ENCODE measurements at regions not wholly inside any gene's neighbourhood (a gene's known extent, or its start where the extent isn't known, plus 50 kb on each side); places are given as distances from the start of the nearest gene placed in this dataset.
"Not testable (repeated sequence)": the region's sequence is repeated elsewhere in the genome, so short reads cannot be mapped to it uniquely, and the experiment has no call there.

- not testable (repeated sequence) for DNase-seq (ENCODE audit: low spot score); H3K36me3 Mint-ChIP-seq (ENCODE audit: low read depth); H3F3A ChIP-seq (replicated peaks; ENCODE audit: low read depth); H3K4me3 ChIP-seq; H3K36me3 ChIP-seq (ENCODE audit: insufficient read depth); H3K4me2 ChIP-seq; H3K4me3 Mint-ChIP-seq; ATAC-seq; H3K27me3 ChIP-seq (ENCODE audit: insufficient read depth); H3K79me2 ChIP-seq (replicated peaks; ENCODE audit: insufficient read depth); H3K4me1 ChIP-seq (ENCODE audit: insufficient read depth); H2AFZ ChIP-seq; H3K27me3 Mint-ChIP-seq (ENCODE audit: insufficient read depth, low read depth, poor library complexity); H3K4me1 Mint-ChIP-seq; H3K27ac ChIP-seq (ENCODE audit: low read depth); H4K20me1 ChIP-seq (replicated peaks; ENCODE audit: insufficient read depth); H3K27ac Mint-ChIP-seq
- H3K9me3 Mint-ChIP-seq, result peaks cover 15% of the 10 kb centered on the region
- peaks cover 21% of the 10 kb centered on the region for H3K9me2 ChIP-seq (ENCODE audit: insufficient read depth)
These were observed 74.4 kb upstream of the TBC1D5 start for GRCh38 chr3:17816839-17817238.

DNA sequence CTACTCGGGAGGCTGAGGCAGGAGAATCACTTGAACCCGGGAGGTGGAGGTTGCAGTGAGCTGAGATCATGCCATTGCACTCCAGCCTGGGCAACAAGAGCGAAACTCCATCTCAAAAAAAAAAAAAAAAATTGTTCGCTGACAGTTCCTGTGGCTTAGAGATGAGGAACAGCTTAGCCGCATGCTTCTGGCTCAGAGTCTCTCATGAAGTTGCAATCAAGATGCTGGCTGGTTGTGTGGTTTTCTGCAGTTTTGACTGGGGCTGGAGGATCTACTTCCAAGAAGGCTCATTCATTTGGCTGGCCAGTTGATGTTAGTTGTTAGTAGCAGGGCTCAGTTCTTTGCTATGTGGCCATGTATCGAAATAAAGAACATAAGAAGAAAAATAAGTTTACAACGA, 69.9 kb upstream of the TBC1D5 start:
- H3K27ac ChIP-seq (ENCODE audit: low read depth); H3K79me2 ChIP-seq (replicated peaks; ENCODE audit: insufficient read depth); H3K36me3 ChIP-seq (ENCODE audit: insufficient read depth); H3K27me3 ChIP-seq (ENCODE audit: insufficient read depth); H3F3A ChIP-seq (replicated peaks; ENCODE audit: low read depth); H3K36me3 Mint-ChIP-seq (ENCODE audit: low read depth); DNase-seq (ENCODE audit: low spot score); H3K4me2 ChIP-seq; H3K27me3 Mint-ChIP-seq (ENCODE audit: insufficient read depth, low read depth, poor library complexity); H3K4me1 ChIP-seq (ENCODE audit: insufficient read depth); H3K27ac Mint-ChIP-seq; ATAC-seq; H2AFZ ChIP-seq; H3K4me1 Mint-ChIP-seq; H3K4me3 Mint-ChIP-seq; H4K20me1 ChIP-seq (replicated peaks; ENCODE audit: insufficient read depth); H3K4me3 ChIP-seq: not testable (repeated sequence)
- H3K9me3 Mint-ChIP-seq, result peaks cover 11% of the 10 kb centered on the region; the same call in 2 of the 3 replicates
- H3K9me2 ChIP-seq (ENCODE audit: insufficient read depth), result peaks cover 17% of the 10 kb centered on the region

DNA sequence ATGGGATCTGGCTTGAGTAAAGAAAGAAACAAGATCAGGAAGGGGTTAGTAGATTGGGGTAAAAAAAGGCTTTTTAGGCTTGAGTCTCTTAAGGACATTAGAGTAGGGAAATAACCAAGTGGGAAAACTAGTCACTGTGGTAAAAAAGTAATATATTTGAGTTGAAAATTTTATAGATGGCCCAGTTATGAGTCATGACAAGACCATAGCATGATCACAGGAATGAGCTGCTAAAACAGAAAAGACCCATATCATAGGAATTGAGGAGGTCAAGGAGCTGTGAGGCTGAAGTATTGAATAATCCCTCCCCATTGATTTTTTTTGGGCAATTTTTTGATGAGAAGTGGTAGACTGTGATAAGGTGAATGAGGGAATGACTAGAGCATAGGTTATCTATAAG, 69.2 kb upstream of the TBC1D5 start:
- Histone ChIP-seq H4K20me1 (replicated peaks; ENCODE audit: insufficient read depth) (no peaks in the 10 kb centered on the region), H3K4me1 (ENCODE audit: insufficient read depth) (no peaks in the 10 kb centered on the region), H3K9me2 (ENCODE audit: insufficient read depth) (peaks cover 13% of the 10 kb centered on the region), H3F3A (replicated peaks; ENCODE audit: low read depth) (no peaks in the 10 kb centered on the region), H3K27ac (ENCODE audit: low read depth) (no peak overlapping the region), H3K4me3 (no peak overlapping the region), H3K27me3 (ENCODE audit: insufficient read depth) (no peaks in the 10 kb centered on the region), H3K79me2 (replicated peaks; ENCODE audit: insufficient read depth) (no peaks in the 10 kb centered on the region), H3K36me3 (ENCODE audit: insufficient read depth) (no peaks in the 10 kb centered on the region), H2AFZ (no peak overlapping the region), H3K4me2 (no peak overlapping the region)
- H3K4me3 Mint-ChIP-seq, result no peak overlapping the region
- peaks cover 5% of the 10 kb centered on the region; the same call in 2 of the 3 replicates for H3K4me1 Mint-ChIP-seq
- H3K27ac Mint-ChIP-seq, result no peak overlapping the region
- H3K36me3 Mint-ChIP-seq (ENCODE audit: low read depth), result no peaks in the 10 kb centered on the region
- peaks cover 6% of the 10 kb centered on the region; the same call in 1 of the 3 replicates for H3K9me3 Mint-ChIP-seq
- no peaks in the 10 kb centered on the region for H3K27me3 Mint-ChIP-seq (ENCODE audit: insufficient read depth, low read depth, poor library complexity)
- DNase-seq (ENCODE audit: low spot score) (no peak), ATAC-seq (no peak)
- TF ChIP-seq CREB1 (CRISPR knock-in tag; IDR thresholded peaks at IDR 0.05; ENCODE audit: low read depth) (no peak), EZH2phosphoT487 (IDR thresholded peaks at IDR 0.05; ENCODE audit: unreplicated experiment) (no peak), ZNF114 (CRISPR knock-in tag; IDR thresholded peaks at IDR 0.05) (no peak), JUNB (IDR thresholded peaks at IDR 0.05; ENCODE audit: unreplicated experiment) (no peak), STAT1 (IDR thresholded peaks at IDR 0.05; ENCODE audit: unreplicated experiment) (no peak), EZH2 (IDR thresholded peaks at IDR 0.05; ENCODE audit: low read depth, unreplicated experiment) (no peak), REST (IDR thresholded peaks at IDR 0.05; ENCODE audit: unreplicated experiment) (no peak), POLR2AphosphoS5 (IDR thresholded peaks at IDR 0.05; ENCODE audit: low read depth) (no peak)
- TF ChIP-seq, protein P1, sequence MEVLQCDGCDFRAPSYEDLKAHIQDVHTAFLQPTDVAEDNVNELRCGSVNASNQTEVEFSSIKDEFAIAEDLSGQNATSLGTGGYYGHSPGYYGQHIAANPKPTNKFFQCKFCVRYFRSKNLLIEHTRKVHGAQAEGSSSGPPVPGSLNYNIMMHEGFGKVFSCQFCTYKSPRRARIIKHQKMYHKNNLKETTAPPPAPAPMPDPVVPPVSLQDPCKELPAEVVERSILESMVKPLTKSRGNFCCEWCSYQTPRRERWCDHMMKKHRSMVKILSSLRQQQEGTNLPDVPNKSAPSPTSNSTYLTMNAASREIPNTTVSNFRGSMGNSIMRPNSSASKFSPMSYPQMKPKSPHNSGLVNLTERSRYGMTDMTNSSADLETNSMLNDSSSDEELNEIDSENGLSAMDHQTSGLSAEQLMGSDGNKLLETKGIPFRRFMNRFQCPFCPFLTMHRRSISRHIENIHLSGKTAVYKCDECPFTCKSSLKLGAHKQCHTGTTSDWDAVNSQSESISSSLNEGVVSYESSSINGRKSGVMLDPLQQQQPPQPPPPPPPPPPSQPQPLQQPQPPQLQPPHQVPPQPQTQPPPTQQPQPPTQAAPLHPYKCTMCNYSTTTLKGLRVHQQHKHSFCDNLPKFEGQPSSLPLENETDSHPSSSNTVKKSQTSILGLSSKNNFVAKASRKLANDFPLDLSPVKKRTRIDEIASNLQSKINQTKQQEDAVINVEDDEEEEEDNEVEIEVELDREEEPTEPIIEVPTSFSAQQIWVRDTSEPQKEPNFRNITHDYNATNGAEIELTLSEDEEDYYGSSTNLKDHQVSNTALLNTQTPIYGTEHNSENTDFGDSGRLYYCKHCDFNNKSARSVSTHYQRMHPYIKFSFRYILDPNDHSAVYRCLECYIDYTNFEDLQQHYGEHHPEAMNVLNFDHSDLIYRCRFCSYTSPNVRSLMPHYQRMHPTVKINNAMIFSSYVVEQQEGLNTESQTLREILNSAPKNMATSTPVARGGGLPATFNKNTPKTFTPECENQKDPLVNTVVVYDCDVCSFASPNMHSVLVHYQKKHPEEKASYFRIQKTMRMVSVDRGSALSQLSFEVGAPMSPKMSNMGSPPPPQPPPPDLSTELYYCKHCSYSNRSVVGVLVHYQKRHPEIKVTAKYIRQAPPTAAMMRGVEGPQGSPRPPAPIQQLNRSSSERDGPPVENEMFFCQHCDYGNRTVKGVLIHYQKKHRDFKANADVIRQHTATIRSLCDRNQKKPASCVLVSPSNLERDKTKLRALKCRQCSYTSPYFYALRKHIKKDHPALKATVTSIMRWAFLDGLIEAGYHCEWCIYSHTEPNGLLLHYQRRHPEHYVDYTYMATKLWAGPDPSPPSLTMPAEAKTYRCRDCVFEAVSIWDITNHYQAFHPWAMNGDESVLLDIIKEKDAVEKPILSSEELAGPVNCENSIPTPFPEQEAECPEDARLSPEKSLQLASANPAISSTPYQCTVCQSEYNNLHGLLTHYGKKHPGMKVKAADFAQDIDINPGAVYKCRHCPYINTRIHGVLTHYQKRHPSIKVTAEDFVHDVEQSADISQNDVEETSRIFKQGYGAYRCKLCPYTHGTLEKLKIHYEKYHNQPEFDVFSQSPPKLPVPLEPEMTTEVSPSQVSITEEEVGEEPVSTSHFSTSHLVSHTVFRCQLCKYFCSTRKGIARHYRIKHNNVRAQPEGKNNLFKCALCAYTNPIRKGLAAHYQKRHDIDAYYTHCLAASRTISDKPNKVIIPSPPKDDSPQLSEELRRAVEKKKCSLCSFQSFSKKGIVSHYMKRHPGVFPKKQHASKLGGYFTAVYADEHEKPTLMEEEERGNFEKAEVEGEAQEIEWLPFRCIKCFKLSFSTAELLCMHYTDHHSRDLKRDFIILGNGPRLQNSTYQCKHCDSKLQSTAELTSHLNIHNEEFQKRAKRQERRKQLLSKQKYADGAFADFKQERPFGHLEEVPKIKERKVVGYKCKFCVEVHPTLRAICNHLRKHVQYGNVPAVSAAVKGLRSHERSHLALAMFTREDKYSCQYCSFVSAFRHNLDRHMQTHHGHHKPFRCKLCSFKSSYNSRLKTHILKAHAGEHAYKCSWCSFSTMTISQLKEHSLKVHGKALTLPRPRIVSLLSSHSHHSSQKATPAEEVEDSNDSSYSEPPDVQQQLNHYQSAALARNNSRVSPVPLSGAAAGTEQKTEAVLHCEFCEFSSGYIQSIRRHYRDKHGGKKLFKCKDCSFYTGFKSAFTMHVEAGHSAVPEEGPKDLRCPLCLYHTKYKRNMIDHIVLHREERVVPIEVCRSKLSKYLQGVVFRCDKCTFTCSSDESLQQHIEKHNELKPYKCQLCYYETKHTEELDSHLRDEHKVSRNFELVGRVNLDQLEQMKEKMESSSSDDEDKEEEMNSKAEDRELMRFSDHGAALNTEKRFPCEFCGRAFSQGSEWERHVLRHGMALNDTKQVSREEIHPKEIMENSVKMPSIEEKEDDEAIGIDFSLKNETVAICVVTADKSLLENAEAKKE (CRISPR knock-in tag; IDR thresholded peaks at IDR 0.05), result no peak
